ENCODE measurements at regions not wholly inside any gene's neighbourhood (a gene's known extent, or its start where the extent isn't known, plus 50 kb on each side); places are given as distances from the start of the nearest gene placed in this dataset.

GRCh38 chr17:63267846-63268245 lies 178.3 kb downstream of the CYB561 start:
- no peak for DNase-seq
- ChIA-PET POLR2A (no interaction called here), CTCF (no interaction called here)
- Mint-ChIP-seq H3K4me1 (ENCODE audit: low read depth) (peaks cover 8% of the 10 kb centered on the region), H3K9me3 (no peaks in the 10 kb centered on the region), H3K27me3 (no peaks in the 10 kb centered on the region), H3K4me3 (no peak overlapping the region), H3K36me3 (ENCODE audit: low read depth) (peaks cover 1% of the 10 kb centered on the region), H3K27ac (no peak overlapping the region)
- intact Hi-C loops (cut with micrococcal nuclease), result no loop called here
- no peak for ATAC-seq
- no peak for TF ChIP-seq CTCF (IDR thresholded peaks at IDR 0.05)

GRCh38 chr17:63268827-63269226 lies 177.3 kb downstream of the CYB561 start:
- H3K36me3 Mint-ChIP-seq (ENCODE audit: low read depth), result peaks cover 1% of the 10 kb centered on the region
- intact Hi-C loops (cut with micrococcal nuclease), result no loop called here

GRCh38 chr17:63270610-63271009 lies 175.5 kb downstream of the CYB561 start:
- H3K36me3 Mint-ChIP-seq (ENCODE audit: low read depth), result peaks cover 1% of the 10 kb centered on the region
- TF ChIP-seq CTCF (IDR thresholded peaks at IDR 0.05), result no peak
- H3K27ac Mint-ChIP-seq, result no peak overlapping the region
- peaks cover 18% of the 10 kb centered on the region for H3K4me1 Mint-ChIP-seq (ENCODE audit: low read depth)
- DNase-seq (no peak), ATAC-seq (no peak)
- no peaks in the 10 kb centered on the region for H3K9me3 Mint-ChIP-seq
- H3K27me3 Mint-ChIP-seq, result no peaks in the 10 kb centered on the region
- CTCF ChIA-PET, result no interaction called here
- intact Hi-C loops (cut with micrococcal nuclease), result no loop called here
- no peak overlapping the region for H3K4me3 Mint-ChIP-seq
- POLR2A ChIA-PET, result interaction anchor here (0.8 kb wide), 1 partner anchor 13 kb away, joined by 3 read pairs; no protein-coding TSS in a partner anchor

More at GRCh38 chr17:63268827-63269226, 177.3 kb downstream of the CYB561 start:
- H3K27me3 Mint-ChIP-seq, result no peaks in the 10 kb centered on the region
- H3K27ac Mint-ChIP-seq, result no peak overlapping the region
- ChIA-PET CTCF (no interaction called here), POLR2A (no interaction called here)
- no peak for ATAC-seq
- no peak overlapping the region for H3K4me3 Mint-ChIP-seq
- peaks cover 10% of the 10 kb centered on the region for H3K4me1 Mint-ChIP-seq (ENCODE audit: low read depth)
- H3K9me3 Mint-ChIP-seq, result no peaks in the 10 kb centered on the region
- TF ChIP-seq CTCF (IDR thresholded peaks at IDR 0.05), result no peak
- no peak for DNase-seq

- H3K36me3 Mint-ChIP-seq (ENCODE audit: low read depth), result peaks cover 2% of the 10 kb centered on the region
- no peaks in the 10 kb centered on the region for H3K27me3 Mint-ChIP-seq
- no peak for DNase-seq
- intact Hi-C loops (cut with micrococcal nuclease), result no loop called here
- ATAC-seq, result no peak
- ChIA-PET CTCF (interaction anchor here (1.6 kb wide), 1 partner anchor 133 kb away, joined by 3 read pairs; no protein-coding TSS in a partner anchor), POLR2A (no interaction called here)
- peaks cover 34% of the 10 kb centered on the region for H3K4me1 Mint-ChIP-seq (ENCODE audit: low read depth)
- no peak overlapping the region for H3K4me3 Mint-ChIP-seq
- no peaks in the 10 kb centered on the region for H3K9me3 Mint-ChIP-seq
- H3K27ac Mint-ChIP-seq, result no peak overlapping the region
- TF ChIP-seq CTCF (IDR thresholded peaks at IDR 0.05), result no peak
Measured at GRCh38 chr17:63274146-63274545, 172.0 kb downstream of the CYB561 start.

GRCh38 chr17:63275318-63275970 lies 170.7 kb downstream of the CYB561 start:
- peak; percentile 51 for DNase-seq
- CTCF ChIA-PET, result interaction anchor here (1.6 kb wide), 1 partner anchor 132 kb away, joined by 3 read pairs; no protein-coding TSS in a partner anchor
- peak; percentile 96 for ATAC-seq

More at GRCh38 chr17:63275318-63275970, 170.7 kb downstream of the CYB561 start:
- Mint-ChIP-seq H3K4me3 (no peak overlapping the region), H3K27me3 (no peaks in the 10 kb centered on the region), H3K36me3 (ENCODE audit: low read depth) (peaks cover 1% of the 10 kb centered on the region), H3K9me3 (no peaks in the 10 kb centered on the region), H3K4me1 (ENCODE audit: low read depth) (peaks cover 37% of the 10 kb centered on the region), H3K27ac (no peak overlapping the region)
- intact Hi-C loops (cut with micrococcal nuclease), result no loop called here
- no peak for TF ChIP-seq CTCF (IDR thresholded peaks at IDR 0.05)
- POLR2A ChIA-PET, result no interaction called here

All from activated CD8-positive, alpha-beta T cell treated with anti-CD3 and anti-CD28 coated beads for 36 hours (primary cell).